HG03095 (cell line): ENCODE measurements at regions not wholly inside any gene's neighbourhood (a gene's known extent, or its start where the extent isn't known, plus 50 kb on each side); places are given as distances from the start of the nearest gene placed in this dataset.

Source experiments
- ATAC-seq: cut with Tn5 transposase; IDR thresholded peaks from one replicate; pipeline ENCODE4 v1.9.1; 2021; ENCODE audit warnings: moderate library complexity; ENCODE audit not compliant: unreplicated experiment

DNA sequence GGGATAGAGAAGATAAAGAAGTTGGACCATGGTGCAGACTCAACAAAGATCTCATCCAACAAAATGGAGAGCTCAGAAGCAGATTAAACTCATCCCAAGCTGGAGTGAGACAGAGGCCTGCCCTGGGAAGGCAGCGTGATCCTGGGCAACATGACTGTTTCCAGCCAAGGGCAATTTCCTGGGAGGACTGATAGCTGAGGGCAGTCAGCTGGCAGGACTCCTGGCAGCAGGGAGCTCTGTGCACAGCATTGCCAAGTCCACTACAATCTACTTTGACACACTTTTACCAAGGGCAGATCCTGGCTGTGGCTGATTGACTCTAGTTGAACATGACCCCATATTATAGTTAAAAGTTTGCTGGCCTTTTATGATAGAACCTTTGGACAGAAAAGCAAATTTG, 357.3 kb upstream of the RASGEF1B start:
- ATAC-seq, result no peak

DNA sequence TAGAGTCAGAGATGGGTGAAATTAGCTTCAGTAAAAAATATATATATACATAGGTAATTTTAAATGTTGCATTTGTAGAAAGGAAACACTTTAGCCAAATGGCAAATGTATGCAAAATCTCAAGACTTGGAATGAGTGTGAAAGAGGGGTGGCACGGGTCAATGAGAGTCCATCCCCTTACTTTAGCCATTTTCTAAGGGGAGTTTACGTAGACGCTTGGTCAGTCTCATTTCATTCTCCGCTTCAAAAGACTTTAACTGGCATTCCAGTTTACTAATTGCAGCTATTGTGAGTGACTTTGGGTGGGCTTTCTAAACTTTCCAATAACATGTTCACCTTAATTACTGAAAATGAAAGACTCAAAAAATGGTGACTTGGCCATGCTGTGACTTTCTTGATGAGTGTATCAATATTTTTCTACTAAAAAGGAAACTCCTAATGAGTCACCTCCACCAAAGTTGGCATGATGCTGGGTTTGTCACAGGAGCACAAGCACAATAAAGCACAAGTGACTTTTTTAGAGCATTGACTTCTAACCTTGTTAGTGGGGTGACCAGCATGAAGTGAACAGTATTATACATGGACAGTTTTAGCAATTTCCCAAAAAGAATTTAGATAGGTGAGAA, 356.0 kb upstream of the RASGEF1B start:
- no peak for ATAC-seq

DNA sequence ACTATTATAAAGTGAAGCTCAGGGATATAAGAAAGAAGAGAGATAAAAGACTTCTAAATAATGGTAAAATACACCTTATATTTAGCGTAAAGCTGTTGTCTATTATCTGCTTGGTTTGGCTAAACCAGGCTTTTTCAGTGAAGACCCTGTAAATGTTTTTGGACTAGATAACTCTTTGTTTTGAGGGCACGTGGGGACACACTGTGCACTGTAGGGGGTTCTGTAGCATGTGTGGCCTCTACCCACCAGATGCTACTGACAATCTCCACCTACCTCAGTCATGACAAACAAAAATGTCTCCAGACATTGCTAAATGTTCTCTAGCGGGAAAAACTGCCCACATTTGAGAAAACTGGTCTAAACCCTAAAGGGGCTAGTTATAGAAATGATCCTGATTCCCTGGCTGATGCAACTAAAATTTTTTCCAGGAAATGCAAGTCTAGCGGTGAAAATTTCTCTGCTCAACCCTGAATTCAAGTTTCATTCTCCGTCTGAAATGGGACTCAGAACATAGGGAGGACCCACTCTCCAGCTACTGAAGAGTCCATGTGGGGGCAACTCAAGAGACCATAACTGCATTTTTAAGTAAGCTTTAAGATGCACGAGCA, 355.2 kb upstream of the RASGEF1B start:
- no peak for ATAC-seq

DNA sequence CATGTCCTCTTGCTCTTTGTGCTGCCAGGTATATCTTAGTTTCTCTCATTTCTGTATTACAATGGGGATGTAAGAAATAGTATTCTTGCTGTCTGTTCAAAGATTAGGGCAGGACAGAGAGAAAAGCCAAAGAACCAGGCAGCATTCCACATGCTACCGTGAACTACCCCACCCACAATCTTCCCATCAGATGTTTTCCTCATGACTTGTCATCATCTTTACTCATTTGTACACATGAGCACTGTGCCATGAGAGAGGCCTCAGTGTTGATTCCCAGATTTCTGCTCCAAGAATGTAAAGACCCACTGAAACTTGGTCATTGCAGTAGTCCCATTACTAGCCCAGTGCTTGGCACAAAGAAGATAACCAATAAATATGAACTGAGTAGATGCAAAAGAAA, 354.6 kb upstream of the RASGEF1B start:
- no peak for ATAC-seq

DNA sequence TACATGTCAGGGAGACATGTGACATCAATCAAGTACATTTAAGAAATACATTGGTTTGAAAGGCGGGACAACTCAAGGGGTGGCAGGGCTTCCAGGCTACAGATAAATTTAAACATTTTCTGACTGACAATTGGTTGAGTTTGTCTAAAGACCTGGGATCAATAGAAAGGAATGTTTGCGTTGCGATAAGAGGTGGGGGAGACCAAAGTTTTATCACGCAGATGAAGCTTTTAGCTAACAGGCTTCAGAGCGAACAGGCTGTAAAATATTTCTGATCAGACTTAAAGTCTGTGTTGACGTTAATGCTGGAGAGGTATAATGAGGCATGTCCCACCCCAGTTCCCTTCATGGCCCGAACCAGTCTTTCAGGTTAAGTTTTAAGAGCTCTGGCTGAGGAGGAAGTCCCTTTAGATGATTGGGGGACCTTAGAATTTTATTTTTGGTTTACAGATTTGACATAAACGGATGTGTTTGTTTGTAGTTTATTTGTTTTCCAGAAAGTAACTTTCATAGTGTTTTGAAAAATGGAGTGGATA, 346.7 kb upstream of the RASGEF1B start:
- ATAC-seq, result no peak

DNA sequence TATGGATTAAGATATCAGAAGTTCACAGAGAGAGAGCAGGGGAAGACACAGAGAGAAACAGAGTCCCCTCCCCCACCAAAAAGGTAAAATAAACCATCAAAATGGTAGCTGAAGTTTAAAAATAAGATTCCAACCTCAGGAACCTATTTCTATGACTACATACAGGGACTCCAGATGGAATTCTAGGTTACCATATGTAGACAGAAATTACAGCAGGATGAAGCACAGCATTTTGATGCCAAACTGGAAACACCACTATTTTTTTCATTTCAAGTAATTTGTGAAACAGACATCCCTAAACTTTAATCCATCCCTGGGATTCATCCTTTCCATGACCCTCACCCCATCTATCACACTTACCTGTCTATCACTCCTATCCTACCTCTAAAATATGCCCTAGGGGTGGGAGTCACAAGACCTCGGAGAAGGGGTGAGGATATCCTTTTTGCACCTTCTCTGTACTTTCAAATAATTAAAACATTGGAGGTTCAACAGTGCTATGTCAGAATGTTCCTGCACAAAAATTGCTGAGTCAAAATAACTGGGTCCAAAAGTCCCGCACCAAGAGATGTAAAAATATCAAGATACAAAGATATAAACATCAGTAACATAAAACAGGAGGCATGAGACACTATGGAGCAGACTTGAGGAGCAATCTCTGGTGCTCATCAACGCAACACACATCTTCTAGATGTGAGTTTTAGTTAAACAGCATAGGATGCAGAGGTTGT, 344.5 kb upstream of the RASGEF1B start:
- ATAC-seq, result no peak

DNA sequence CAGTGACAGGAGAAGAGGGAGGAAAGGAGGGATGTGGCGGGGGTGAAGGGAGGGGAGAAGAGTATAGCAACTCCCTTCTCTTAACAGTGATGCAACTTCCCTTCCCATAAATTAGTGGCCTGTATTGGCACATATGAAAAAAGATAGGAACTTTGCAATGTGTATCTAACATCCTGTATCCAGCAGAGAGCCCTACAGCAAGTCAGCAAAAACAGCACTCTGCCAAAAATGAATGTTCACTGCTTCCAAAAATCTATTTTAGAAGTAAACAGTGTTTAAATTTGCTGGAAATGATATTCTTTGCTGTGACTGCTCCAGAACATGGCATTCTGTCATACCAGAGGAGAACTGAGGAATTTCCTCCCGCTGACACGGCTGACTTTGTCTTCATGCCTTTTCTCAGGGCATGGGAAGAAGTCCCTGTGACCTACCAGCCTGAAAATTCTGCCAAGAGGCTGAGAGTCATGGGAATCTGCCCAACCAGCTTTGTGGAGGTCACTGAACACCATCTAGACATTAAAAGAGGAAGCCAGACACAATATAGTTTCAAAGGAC, 343.4 kb upstream of the RASGEF1B start:
- ATAC-seq, result no peak

DNA sequence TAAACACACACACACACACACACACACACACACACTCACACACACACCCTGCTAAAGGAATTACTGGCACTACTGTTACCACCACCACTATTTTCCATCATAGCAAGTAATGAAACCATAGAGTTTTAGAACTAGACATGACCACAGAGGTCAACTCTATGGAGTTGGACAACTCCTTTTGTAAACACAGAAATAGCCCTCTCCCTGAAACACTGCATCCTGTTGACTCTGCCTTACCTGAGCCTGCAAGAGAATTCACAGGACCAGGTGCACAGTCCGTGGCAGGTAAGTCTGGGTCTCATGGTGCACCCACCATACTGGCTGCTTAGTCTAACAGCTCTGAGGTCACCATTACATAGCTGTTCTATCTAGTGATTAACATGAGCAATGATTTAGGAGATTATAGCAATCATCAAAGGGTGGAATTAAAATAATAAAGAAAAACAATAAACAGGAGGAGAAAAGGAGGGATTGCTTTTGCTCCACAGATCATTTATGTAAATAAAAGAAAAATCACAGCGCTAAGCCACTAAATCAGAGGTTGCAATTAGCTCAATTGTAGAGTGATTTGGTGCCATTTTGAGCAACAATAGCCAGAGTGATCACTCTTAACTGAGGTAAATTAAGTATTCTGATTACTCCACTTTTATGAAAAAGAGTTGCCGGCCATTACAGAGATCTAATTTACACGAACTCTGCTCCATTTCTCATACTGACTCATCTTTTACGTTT, 340.0 kb upstream of the RASGEF1B start:
- ATAC-seq, result no peak

DNA sequence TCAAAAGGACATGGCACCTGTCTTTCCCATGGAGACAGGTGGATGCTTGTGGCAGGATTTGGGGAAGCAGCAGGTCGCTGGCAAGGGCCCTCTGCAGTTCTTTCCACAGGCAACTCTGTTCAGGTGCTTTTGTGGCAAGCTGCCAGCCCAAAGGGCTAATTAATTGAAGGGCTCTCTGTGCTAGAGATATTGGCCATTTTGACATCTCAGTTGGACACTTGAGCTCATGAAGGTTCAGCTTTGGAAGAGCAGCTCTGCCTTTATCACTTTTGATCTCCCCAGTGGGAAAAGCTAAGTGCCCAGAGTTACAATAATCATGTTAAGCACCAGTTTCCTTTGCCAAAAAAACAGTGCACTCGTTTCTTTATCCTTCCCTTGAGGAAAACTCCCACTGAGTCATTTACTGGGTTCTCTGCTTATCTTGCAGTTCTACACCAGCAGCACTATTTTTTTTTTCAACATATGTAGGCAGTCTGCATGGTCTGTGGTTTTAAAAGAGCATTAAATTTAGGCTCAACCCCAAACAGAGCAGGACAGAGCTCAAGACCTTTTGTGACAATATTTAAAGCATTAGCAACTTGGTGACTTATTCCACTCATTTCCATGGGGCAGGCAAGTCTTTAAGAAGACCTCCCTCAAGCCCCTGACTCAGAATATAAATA, 336.4 kb upstream of the RASGEF1B start:
- ATAC-seq, result no peak

DNA sequence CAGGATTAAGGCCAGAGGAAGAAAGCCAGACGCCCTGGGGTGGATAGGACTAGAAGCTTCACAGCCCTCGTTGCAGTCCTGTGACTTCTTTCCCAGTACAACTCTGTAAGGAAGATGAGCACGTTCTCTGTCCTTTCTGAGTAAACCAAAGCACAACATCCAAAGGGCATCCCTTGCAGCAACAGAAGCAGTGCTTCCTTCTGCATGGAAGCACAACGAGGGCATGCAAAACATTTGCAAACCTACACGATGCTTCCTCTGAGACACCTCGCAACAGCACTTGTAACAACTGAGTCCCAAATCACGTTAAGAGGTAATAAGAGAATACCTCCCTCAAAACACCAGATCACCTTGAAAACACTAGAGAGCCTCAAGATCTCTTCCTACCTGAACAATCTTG, 335.7 kb upstream of the RASGEF1B start:
- ATAC-seq, result no peak

DNA sequence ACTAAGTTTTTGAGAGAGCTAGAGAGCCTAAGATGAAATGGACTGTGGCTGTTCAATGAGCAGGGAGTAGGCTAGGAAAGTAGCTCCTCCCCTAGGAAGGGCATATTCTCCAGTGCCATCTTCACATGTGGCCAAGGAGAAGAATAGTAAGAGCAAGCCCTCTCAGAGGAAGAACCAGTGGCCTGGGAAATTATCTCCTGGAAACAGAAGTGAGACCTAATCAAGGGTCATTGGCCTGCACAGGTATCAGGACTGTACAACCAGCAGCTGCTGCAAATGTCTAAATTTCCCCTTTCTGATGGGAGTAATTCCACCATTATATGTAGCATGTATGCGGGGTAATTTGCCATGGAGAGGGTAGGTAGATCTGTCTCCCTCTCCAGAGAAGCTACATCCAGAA, 334.8 kb upstream of the RASGEF1B start:
- ATAC-seq, result no peak

DNA sequence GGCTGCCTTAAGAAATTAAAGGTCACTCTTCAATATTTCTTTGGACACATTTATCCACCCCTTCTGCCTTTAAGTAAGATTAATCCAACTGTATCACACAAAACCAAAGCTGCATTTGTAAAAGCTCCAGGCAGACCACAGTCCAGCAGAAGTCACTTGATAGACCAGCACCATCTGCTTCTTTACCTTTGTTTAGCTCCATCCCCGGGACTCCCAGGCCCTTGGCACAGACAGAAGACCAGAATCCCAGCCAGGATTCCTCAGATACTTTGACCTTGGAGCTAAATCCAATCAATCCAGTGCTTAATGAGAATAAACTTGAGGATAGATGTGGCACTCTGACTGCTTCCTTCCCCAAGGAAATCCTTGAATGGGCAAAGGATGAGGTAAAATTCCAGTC, 333.1 kb upstream of the RASGEF1B start:
- ATAC-seq, result no peak

DNA sequence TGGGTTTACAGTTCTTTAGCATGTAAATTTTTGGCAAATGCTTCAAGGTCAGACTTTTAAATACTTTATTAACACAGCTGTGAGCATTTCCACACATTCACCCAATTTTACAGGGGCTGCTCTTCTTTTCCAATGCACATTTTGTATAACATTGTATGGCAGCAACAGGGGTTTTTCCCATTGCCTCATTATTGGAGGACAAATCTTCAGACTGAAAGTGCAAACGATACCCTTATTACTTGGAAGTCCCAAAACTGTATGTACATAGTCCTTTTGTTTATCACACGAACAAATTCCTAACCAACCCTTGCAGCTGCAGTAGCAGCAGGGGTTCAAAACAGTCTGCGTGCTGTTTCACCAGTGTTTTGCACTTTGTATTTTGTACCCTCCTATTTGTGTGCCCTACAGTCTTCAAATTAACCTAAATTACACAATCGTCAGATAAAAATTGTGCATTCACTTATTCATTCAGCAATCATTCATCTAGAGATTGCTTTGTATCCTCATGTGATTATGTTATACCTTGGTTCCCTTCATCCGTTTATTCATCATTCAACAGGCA, 330.7 kb upstream of the RASGEF1B start:
- ATAC-seq, result no peak

DNA sequence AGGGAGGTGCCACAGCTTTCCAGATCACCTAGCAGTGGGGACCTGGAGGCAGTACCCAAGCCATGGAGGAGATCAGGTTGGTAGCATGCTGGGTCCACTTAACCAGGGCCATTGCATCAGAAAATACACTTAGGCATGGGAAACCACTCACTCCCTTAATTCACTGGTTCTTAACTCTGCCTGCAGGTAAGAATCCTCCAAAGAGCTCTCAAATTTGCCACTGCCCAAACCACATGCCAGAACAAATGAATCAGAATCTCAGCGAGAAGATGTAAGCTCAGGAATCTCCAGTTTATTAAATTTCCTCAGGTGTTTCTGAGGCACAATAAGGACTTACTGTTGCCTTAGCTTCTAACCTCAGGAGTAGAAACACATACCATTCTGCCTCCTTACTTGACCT, 327.7 kb upstream of the RASGEF1B start:
- no peak for ATAC-seq

DNA sequence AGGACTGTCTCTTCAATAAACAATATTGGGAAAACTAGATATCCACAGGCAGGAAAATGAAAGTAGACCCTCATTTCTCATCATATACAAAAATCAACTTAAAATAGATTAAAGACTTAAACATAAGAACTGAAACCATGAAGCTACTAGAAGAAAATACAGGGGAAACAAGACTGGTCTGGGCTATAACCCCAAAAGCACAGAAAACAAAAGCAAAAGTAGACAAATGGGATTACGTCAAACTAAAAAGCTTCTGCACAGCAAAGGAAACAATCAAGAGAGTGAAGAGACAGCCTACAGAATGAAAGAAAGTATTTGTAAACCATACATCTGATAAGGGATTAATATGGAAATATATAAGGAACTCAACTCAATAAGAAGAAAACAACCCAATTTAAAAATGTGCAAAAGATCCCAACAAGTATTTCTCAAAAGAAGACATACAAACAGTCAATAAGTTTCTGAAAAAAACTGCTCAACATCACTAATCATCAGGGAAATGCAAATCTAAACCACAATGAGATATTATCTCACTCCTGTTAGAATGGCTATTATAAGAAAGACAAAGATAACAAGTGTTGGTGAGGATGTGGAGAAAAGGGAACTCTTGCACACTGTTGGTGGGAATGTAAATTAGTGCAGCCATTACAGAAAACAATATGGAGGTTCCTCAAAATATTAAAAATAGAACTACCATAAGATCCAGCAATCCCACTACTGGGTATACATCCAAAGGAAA, 325.3 kb upstream of the RASGEF1B start:
- no peak for ATAC-seq

DNA sequence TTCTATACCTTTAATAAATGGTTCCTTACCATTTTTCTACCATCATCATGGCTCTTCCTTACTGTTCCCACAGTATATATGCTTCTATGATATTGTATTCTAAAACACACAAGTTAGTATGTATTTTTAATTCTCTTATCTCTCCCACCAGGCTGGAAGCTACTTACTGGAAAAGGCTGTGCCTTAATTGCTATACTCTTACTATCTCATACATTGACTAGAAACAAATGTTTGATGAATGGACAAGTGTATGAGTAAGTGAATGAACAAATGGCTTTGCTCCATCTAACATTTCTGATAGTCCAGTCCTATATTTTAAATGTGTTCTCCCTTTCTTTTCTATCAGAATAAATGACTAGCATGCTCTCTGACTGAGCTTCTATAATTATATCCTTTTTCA, 320.8 kb upstream of the RASGEF1B start:
- no peak for ATAC-seq

DNA sequence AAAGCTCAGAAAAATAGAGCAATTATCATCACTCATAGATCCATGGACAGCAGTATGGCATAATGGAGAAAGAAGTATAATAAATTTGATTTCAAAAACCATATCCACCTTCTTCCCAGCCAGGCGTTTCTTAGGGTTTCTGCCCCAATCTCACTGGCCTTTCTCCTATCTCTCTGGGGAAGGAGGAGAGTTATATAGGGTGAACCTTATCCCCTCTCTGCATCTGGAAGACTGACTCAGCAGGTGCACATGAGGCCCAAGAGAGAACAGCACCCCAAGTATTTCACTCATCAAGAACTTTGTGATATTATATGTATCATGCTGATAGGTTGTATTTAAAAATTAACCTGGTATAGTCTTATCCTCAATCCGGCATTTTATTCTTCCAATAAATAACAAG, 318.8 kb upstream of the RASGEF1B start:
- ATAC-seq, result no peak

DNA sequence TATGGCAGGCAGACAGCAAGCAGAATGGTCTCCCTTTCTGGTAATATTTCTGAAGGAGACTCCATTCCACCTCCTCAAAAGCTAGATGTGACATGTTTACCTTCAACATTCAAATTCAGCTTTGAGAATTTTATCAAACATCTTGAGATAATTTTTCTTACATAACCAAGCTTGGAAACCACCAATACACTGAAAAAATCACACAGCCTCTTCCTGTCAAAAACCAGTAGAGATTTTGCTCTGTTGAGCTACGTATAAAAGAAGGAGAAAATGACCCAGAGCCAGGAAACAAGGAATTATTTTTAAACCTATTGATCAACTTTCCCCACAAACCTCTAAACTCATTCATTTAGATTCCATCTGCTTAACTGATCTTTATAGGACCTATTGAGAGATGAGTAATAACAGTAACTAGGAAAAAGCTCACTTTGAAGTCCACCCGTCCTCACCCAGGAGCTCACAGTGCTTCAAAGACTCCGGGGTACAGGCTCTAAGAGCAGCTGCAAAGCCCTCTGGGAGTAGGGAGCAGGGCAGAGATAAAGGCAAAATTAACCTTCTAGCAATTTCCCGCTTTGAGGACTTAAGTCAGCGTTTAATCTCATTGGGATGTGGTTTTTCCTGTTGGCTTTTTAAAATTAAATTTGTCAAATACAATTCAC, 318.2 kb upstream of the RASGEF1B start:
- ATAC-seq, result no peak

DNA sequence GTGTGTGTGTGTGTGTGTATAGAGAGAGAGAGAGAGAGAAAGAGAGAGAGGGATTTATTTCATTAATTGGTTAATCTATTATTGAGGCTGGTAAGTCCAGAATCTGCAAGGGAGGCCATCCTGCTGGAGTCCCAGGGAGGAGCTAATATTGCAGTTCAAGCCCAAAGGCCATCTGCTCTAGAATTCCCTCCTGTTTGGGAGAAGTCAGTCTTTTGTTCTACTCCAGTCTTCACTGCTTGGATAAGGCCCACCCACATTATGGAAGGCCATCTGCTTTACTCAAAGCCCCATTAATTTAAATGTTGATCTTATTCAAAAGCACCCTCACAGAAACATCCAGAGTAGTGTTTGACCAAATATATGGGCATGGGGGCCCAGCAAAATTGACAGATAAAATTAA, 317.5 kb upstream of the RASGEF1B start:
- no peak for ATAC-seq
